Muscle layer of duodenum (tissue), 2 donors: ENCODE measurements at regions not wholly inside any gene's neighbourhood (a gene's known extent, or its start where the extent isn't known, plus 50 kb on each side); places are given as distances from the start of the nearest gene placed in this dataset.

Experiments used
- H3K27ac ChIP-seq: one replicate; pipeline ENCODE4 v1.7.0; 2013; ENCODE audit warnings: mild to moderate bottlenecking, low read length
- H3K27me3 ChIP-seq: one replicate; pipeline ENCODE4 v1.7.0; 2013; ENCODE audit warnings: low read depth, mild to moderate bottlenecking, control low read depth, low read length
- H3K36me3 ChIP-seq, 2 donors: one replicate each; pipeline ENCODE4 v1.7.0; 2013; ENCODE audit warnings: low read length in 2 of 2, control low read depth in 1 of 2, mild to moderate bottlenecking in 1 of 2; ENCODE audit not compliant: insufficient read depth in 2 of 2, control insufficient read depth in 1 of 2
- H3K4me1 ChIP-seq, 2 donors: one replicate each; pipeline ENCODE4 v1.7.0; 2013; ENCODE audit warnings: low read length in 2 of 2, mild to moderate bottlenecking in 2 of 2, control low read depth in 1 of 2, moderate library complexity in 1 of 2; ENCODE audit not compliant: insufficient read depth in 2 of 2, control insufficient read depth in 1 of 2
- H3K4me3 ChIP-seq, 2 donors: one replicate each; pipeline ENCODE4 v1.7.0; 2013; ENCODE audit warnings: low read length in 2 of 2, low read depth in 1 of 2, mild to moderate bottlenecking in 1 of 2
- H3K9me3 ChIP-seq, 2 donors: one replicate each; pipeline ENCODE4 v1.7.0; 2013; ENCODE audit warnings: low read length in 2 of 2, control low read depth in 1 of 2, mild to moderate bottlenecking in 1 of 2; ENCODE audit not compliant: control insufficient read depth in 1 of 2
- donor health status: healthy.

GRCh38 chr10:47079204-47079580 lies 168.0 kb downstream of the PTPN20 start:
- Histone ChIP-seq H3K9me3 (no peaks in the 10 kb centered on the region), H3K4me3 (no peak overlapping the region), H3K27me3 (no peaks in the 10 kb centered on the region), H3K27ac (no peak overlapping the region), H3K4me1 (no peaks in the 10 kb centered on the region), H3K36me3 (no peaks in the 10 kb centered on the region)

GRCh38 chr10:47081264-47081663 lies 170.0 kb downstream of the PTPN20 start:
- Histone ChIP-seq H3K9me3 (no peaks in the 10 kb centered on the region), H3K27ac (no peak overlapping the region), H3K4me3 (no peak overlapping the region), H3K4me1 (no peaks in the 10 kb centered on the region), H3K27me3 (no peaks in the 10 kb centered on the region), H3K36me3 (no peaks in the 10 kb centered on the region)

DNA sequence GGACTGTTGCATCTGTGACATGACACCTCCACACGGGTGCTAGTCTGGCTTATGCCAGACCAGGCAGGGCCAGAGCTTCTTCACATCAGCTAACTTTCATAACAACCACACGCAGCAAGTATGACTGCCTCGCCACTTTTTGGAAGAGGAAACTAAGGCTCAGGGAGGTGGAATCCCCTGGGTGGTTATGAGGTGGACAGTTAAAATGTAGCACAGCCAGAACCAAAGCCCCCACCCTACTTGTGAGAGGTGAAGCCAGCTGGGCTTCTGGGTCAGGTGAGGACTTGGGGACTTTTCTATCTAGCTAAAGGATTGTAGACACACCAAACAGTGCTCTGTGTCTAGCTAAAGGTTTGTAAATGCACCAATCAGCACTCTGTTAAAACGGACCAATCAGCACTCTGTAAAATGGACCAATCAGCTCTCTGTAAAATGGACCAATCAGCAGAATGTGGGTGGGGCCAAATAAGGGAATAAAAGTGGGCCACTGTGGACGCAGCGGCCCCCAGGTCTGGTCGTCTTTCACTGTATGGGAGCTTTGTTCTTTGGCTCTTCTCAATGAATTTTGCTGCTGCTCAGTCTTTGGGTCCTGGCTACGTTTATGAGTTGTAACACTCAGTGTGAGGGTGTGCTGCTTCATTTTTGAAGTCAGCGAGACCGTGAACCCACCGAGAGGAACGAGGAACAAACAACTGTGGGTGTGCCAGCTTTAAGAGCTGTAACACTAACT lies 171.0 kb downstream of the PTPN20 start:
- H3K4me1 ChIP-seq = no peaks in the 10 kb centered on the region
- no peaks in the 10 kb centered on the region for H3K9me3 ChIP-seq
- no peaks in the 10 kb centered on the region for H3K36me3 ChIP-seq
- H3K27me3 ChIP-seq = no peaks in the 10 kb centered on the region
- H3K27ac ChIP-seq = no peak overlapping the region
- H3K4me3 ChIP-seq = no peak overlapping the region

DNA sequence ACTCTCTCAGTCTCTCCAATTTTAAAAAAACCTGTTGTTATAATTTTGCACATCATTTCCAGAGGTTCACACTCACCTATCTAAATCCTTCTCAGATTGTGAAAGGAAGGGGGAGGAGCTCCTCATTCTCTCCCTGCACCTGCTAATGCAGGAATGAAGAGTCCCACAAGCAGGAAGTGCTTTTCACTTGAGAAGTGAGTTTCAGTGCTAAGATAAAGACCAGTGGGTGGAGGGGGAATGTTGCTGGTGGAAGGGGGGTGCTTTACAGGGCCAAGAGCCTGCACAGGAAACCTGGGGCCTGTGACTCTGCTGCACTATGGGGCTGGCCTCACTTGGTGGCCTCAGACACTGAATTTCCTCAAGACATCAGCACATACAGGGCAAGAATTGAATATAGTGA lies 176.4 kb downstream of the PTPN20 start:
- H3K4me1 ChIP-seq = no peaks in the 10 kb centered on the region
- no peak overlapping the region for H3K4me3 ChIP-seq
- H3K9me3 ChIP-seq = no peaks in the 10 kb centered on the region
- H3K36me3 ChIP-seq = no peaks in the 10 kb centered on the region
- no peaks in the 10 kb centered on the region for H3K27me3 ChIP-seq
- no peak overlapping the region for H3K27ac ChIP-seq

GRCh38 chr10:47088656-47089354 lies 177.6 kb downstream of the PTPN20 start:
- Histone ChIP-seq H3K36me3 (no peaks in the 10 kb centered on the region), H3K27ac (no peak overlapping the region), H3K4me3 (no peak overlapping the region), H3K9me3 (no peaks in the 10 kb centered on the region), H3K27me3 (no peaks in the 10 kb centered on the region), H3K4me1 (no peaks in the 10 kb centered on the region)

GRCh38 chr10:47090042-47090441 lies 178.8 kb downstream of the PTPN20 start:
- no peaks in the 10 kb centered on the region for H3K9me3 ChIP-seq
- H3K36me3 ChIP-seq = no peaks in the 10 kb centered on the region
- H3K27me3 ChIP-seq = no peaks in the 10 kb centered on the region
- H3K4me3 ChIP-seq = no peak overlapping the region
- H3K4me1 ChIP-seq = no peaks in the 10 kb centered on the region
- no peak overlapping the region for H3K27ac ChIP-seq

DNA sequence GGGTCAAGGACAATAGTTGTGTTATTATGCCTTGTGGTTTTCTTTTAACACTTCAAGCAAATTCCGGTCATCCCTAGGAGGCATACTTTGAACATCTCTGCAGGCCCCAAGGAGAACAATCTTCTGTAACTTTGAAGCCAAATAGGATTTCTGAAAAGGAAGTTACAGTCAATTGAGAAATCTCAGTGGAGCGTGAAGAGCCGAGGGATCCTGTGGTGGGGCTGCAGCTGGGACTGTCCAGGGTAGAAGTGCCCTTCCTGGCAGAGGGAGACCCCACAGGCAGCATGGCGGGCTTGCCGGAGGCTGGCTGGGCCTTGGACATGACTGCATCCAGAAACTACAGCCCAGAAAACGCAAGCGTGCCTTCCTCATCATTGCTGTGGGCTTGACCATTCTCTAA lies 179.7 kb downstream of the PTPN20 start:
- Histone ChIP-seq H3K27me3 (no peaks in the 10 kb centered on the region), H3K4me3 (no peak overlapping the region), H3K4me1 (no peaks in the 10 kb centered on the region), H3K36me3 (no peaks in the 10 kb centered on the region), H3K27ac (no peak overlapping the region), H3K9me3 (no peaks in the 10 kb centered on the region)

GRCh38 chr10:47091421-47091820 lies 180.2 kb downstream of the PTPN20 start:
- Histone ChIP-seq H3K27ac (no peak overlapping the region), H3K9me3 (no peaks in the 10 kb centered on the region), H3K4me1 (no peaks in the 10 kb centered on the region), H3K27me3 (no peaks in the 10 kb centered on the region), H3K4me3 (no peak overlapping the region), H3K36me3 (no peaks in the 10 kb centered on the region)

GRCh38 chr10:47092376-47092775 lies 181.1 kb downstream of the PTPN20 start:
- H3K9me3 ChIP-seq = no peaks in the 10 kb centered on the region
- no peaks in the 10 kb centered on the region for H3K4me1 ChIP-seq
- H3K4me3 ChIP-seq = no peak overlapping the region
- H3K27me3 ChIP-seq = no peaks in the 10 kb centered on the region
- no peak overlapping the region for H3K27ac ChIP-seq
- H3K36me3 ChIP-seq = no peaks in the 10 kb centered on the region

DNA sequence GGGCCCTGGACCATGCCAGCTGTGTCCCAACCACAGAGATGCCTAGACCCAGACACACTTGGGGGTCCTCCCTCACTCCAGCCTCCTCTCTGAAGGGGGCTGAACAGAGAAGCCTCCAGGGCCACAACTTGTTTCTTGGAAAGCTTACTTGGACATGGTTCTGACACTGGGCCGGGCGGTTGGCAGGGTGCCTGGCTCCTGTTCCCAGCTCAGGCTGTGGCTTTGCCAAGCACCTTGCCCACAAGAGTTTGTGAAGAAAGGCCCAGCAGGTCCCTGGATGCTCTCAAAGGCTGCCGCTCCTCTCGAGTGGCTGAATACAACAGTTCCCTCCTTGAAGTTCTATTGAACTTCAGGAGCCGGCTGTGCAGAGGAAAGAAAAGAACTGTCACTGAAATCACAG lies 181.6 kb downstream of the PTPN20 start:
- Histone ChIP-seq H3K9me3 (no peaks in the 10 kb centered on the region), H3K4me1 (no peaks in the 10 kb centered on the region), H3K27me3 (no peaks in the 10 kb centered on the region), H3K36me3 (no peaks in the 10 kb centered on the region), H3K4me3 (no peak overlapping the region), H3K27ac (no peak overlapping the region)

DNA sequence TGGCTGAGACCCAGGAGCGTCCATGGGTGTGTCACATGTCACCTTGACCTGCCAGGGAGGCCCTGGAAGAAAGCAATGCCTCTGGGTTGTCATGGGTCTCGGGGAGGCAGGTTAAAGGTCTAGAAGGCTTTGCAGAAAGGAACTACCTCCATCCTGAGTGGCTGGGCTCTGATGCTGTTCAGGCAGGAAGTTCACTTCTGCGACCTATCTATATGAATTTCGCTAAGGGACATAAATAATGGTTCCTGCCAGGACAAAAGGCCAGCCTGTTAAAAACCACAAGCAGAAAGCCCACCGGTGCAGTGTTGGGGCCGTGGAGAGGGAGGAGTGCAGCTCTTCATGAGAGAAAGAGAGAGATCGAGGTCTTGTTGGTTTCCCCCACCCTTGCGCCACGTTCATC lies 182.9 kb downstream of the PTPN20 start:
- Histone ChIP-seq H3K36me3 (no peaks in the 10 kb centered on the region), H3K4me1 (no peaks in the 10 kb centered on the region), H3K9me3 (no peaks in the 10 kb centered on the region)

DNA sequence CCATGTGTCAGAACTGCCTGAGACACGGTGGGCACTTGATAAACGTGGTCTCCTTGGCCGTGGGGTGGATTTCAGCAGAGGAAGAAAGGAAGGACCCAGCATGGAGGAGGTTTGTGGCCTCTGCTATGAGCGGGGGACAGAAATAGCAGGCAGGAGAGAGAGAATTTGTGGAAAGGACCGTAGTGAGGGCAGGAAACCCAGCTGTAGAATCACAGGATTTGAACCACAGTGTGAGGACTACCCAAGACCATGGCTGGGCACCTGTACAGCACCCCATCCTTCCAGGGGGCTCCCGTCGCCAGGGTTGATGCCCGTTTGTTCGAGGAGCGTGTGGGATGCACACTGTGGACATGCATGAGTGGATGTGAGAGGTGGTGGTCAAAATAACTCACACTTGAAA lies 183.4 kb downstream of the PTPN20 start:
- no peaks in the 10 kb centered on the region for H3K4me1 ChIP-seq
- no peaks in the 10 kb centered on the region for H3K36me3 ChIP-seq
- H3K9me3 ChIP-seq = no peaks in the 10 kb centered on the region
- no peaks in the 10 kb centered on the region for H3K27me3 ChIP-seq
- no peak overlapping the region for H3K27ac ChIP-seq
- no peak overlapping the region for H3K4me3 ChIP-seq

More for the DNA sequence above, 182.9 kb downstream of the PTPN20 start:
- Histone ChIP-seq H3K4me3 (no peak overlapping the region), H3K27ac (no peak overlapping the region), H3K27me3 (no peaks in the 10 kb centered on the region)
